ENCODE measurements at regions not wholly inside any gene's neighbourhood (a gene's known extent, or its start where the extent isn't known, plus 50 kb on each side); places are given as distances from the start of the nearest gene placed in this dataset.

DNA sequence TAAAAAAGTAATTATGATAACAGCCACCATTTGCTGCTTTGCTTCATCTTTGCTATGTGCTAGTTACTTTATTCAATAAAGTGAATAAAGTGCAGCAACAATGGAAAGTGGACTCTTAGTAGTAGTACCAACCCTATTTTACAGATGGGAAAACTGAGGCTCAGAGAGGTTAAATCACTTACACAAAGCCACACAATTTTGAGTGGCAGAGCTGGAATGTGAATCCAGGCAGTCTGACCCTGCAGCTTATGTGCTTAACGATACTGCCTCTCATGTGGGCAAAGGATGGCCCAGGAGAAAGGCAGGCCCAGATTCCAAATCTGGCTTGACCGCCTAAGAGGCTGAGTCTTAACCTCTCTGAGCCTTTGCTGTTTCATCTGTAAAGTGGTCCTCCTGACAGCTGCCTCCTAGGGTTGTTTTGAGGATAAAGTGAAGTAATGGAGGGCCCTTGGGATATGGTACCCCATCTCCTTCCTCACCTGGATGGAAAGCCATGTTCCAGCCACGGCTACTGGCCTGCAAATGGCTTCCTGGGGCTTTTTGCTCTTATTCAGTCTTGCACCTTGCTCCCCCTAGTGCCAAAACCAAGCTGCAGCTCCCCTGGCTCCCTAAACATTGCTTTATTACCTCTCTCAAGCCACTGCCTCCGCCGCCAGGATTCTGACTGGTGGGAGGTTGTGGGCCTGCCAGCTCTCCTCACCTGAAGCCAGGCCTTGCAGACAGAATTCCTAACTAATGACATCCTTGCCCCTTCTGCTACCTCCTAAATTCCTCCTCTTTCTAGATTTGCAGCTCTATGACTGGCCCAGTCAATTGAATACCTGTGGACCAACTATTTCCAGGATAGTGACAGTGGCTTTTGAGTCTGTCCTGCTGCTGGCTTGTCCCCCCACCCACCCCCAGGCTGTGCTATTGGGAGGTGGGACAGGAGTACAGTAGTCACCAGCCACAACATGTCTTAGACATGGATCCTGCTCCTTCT is 283.3 kb upstream of the PWP1 start:
- DNase-seq (ENCODE audit: low read depth) = no peak

DNA sequence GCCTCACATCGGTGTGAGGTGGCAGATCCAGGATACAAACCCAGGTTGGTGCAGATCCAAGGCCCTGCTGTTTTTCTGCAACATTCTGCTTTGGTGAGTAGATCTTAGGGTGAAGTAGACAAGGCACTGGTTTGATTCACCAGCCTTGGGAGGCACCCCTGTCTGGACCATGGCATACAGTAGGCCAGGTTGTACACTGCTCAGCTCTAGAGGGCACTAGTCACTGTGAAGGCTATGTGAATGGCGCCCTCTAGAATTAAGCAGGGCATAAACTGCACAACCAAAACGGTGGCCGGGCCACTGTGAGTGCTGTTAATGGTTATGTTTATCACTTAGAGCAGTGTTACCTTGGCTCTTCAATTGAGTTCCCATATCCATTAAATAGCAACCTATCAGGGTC is 280.6 kb upstream of the PWP1 start:
- DNase-seq (ENCODE audit: low read depth) = no peak

DNA sequence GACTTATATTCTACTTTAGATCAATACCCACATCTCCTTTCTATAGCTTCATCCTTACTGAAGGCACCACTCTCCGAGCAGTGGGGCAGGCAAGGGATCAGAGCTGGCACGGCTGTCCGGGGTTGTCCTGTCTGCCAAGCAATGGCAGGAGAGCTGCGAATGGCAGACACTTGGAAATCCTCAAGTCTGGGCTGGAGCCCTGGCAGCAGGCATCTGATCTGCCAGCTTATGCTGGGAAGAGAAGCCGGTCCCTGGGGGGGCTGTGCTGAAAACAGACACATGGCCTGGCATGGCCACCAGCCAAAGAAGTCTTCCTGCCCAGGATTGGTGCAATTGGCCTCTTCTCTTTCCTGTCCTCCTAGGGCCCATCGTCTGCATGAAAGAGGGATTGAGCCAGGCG is 280.2 kb upstream of the PWP1 start:
- DNase-seq (ENCODE audit: low read depth) = no peak

DNA sequence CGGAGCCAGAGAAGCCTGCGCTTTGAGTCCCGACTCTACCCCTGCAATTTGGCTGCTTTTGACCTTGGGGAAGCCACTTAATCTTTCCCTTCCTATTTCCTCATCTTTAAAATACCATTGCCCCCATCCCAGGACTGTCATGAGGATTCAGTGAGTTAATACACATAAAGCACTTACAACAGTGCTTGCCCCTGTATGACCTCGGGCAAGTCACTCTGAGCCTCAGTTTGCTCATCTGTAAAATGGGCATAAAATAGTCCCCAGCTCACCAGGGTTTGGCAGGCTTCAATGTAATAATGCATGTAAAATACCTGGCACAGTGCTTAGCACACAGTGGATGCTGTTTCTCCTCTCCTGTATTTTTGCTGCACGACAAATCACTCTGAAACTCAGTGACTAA is 278.7 kb upstream of the PWP1 start:
- DNase-seq (ENCODE audit: low read depth) = no peak

DNA sequence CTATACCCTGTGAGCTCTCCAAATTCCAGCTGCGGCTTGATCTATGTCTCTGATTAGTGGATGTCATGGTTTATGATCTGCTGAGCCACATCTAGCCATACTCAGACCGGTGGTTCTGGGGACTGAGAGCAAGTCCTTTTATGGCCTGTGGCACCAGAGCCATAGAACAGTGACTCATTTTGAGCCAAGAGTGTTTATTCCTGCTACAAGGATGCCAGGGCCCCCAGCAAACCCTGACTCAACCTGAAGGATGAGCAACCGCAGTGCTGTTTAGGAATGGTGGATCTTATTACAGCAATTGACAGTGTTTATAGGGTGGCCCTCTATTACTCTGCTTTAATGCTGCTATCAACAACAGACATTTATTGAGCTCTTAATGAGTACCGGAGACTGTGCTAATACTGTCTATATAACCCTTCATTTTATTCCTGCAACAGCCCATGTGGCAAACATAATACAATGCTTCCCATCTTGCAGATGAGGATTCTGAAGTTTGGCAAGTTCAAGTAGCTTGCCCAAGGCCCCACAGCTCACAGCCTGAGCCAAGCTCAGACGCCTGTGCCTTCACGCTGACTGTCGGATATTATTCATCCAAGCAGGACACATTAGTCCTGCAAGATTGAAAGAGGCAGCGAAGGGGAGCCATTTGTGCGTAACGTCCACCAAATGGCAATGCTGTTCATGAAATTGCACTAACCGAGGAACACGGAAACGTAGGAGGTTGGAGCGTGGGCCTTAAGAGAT is 273.6 kb upstream of the PWP1 start:
- peak; percentile 64 for DNase-seq (ENCODE audit: low read depth)

DNA sequence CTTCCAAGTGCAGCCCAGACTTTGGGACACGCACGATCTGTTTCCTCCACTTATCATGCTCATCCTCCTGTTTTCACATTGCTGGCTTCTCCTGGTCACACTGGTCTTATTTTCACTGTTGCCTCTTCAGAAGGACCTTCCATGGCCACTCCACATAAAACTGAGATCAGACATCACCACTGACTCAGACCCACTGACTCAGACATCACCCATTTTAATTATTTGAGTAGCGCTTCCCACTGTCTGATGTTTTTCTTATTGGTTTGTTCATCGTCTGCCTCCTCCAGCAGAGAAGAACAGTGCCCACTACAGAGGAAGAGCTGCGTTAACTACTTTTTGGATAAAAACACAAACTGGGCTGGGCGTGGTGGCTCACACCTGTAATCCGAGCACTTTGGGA is 270.5 kb upstream of the PWP1 start:
- peak; percentile 40 for DNase-seq (ENCODE audit: low read depth)

DNA sequence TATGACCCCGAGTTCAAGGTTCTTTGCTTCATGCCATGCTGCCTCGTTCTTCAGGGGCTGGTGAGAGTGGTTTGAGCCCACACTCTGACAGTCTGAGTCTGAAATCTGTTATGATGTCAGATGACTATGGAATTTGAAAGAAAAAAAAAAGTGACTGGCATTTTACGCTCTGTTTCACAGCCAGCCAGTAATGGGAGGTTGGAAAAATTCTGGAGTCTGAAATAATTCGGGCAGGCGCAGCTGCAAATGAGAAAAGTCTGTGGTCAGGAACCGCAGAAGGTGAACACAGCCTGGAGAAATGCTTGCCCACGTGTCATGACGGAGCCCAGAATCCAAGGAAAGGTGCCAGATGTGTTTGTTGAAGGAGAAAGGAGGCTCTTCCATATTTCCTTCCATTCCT is 269.8 kb upstream of the PWP1 start:
- DNase-seq (ENCODE audit: low read depth) = peak; percentile 68

DNA sequence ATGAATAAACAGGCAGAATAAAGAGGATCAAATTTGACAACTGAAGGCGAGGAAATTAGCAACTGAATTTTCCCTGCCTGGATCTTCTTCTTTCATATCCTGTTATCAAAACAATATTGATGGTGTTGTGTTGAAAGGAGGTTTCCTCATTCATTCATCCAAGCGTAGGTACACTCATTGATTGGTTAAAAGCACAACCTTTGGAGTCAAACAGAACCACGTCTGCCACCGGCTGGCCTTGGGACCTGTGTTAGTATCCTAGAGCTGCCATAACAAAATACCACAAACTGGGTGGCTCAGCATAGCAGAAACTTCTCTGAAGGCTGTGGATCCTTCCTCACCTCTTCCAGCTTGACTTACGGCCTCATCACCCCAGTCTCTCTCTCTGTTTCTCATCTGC is 268.6 kb upstream of the PWP1 start:
- DNase-seq (ENCODE audit: low read depth) = no peak

DNA sequence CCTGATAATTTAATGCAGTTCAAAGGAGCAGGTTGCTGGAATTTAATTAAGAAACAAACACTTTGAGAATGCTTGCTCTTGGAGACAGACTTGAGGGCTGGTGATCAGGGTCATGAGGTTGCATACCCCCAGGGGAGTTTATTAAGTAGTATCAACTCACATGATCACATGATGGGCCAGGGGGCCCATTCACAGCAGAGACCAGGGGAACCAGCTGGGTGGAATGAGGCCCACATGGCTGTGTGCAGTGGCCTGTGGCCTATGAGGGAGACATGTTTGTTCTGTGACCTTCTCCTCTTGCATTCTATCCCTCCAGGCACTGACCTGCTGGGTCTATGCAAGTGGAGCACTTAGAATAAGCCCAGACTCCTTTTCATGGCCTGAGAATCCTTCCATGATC is 266.6 kb upstream of the PWP1 start:
- DNase-seq (ENCODE audit: low read depth) = no peak

DNA sequence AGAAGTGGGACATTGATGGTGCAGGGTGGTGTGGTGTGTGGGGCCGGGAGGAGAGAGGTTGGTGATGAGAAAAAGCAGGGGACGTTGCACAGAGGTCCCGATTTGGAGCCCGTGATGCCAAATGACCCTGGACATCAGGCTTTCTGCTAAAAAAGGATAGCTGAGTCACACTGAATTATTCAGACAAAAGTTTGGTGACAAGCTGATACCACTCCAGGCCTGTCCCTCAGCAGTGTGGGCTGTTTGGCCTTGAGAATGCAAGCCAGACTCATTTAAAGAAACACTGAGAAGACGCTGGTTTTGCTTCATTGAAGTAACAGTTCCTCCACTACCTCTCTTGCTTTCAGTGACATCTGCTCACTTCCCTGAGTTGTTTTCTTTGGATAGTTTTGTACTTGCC is 262.1 kb upstream of the PWP1 start:
- DNase-seq (ENCODE audit: low read depth) = no peak

DNA sequence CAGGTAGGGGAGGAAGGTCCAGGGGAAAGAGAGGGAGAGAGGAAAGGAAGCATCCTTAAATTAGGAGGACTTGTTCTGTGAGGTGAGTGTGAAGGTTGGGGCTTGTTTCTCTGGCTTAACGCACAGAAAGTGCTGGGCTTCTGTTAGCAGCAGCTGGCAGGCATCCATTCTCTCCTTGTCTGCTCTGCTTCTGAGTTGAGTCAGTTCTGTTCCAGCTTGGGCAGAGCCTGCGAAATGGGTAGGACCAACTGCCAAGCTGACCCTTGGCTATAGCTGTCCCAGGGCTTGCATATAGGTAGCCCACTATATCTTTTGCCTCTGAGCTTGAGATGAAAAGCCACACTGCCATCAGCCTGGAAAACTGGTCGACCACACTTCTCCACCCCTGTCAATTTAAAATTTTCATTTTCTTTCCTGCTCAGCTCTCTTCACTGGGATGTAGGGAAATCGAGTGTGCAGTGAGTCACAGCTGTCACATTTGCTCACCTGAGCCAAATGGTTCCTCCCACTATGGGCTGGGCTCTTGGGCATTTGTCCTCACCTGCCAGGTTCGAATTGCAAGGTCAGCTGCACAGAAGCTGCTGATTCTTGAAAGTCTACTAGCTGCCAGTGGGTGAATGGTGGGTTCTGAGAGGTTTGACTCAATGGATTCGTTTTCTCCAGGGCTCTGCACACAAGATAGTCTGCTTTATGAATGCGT is 256.4 kb upstream of the PWP1 start:
- DNase-seq (ENCODE audit: low read depth) = no peak

DNA sequence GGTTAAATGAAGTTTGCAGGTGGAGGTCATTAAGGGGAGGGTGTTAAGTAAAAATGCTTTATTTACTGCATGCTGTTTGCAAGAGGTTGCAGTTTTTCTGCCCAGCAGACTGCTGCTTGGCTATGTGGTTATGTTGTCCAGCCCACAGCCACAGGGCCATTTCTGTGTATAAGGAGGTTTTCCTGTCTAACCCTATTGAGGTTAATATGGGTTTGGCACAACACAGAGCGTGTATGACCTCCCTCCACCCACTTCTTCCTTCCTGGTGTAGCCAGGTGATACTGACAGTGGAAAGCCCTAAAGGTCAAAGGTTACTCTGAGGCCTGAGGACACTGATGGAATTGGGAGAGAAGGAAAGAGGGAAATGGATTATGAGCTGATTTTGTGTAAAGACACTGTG is 253.7 kb upstream of the PWP1 start:
- no peak for DNase-seq (ENCODE audit: low read depth)

DNA sequence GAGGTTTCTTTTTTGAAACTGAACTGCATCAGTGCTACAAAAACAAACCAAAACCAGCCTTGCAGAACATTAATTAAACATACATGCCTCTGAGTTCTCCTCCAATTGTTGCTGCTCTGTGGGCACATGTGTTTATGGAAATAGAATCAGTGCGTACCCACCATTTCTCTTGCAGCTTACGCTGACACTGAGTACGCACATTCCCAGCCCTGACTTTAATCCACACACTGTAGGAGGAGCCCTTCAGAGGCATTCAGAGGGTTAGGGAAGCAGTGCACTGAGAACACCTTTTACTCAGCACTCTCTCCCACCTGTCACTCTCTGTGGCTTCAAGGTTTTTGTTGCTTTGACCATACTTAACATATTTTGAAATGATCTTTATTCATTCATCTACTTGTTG is 250.5 kb upstream of the PWP1 start:
- DNase-seq (ENCODE audit: low read depth) = no peak

DNA sequence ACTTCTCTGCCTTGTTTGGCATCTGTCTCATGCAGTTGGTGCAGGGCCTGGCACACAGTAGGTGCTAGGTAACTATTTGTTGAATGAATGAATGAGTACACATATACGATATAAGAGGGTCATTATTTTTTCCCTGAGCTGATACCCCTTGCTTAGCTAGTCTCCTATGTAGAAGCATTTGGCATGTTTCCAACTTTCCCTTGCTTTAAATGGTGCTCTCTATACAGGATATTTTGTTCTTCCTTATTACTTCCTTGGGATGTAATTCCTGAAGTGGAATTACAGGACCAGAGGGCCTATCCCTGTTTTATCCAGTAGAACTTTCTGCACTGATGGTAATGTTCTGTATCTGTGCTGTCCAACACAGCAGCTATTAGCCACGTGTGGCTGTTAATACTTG is 250.1 kb upstream of the PWP1 start:
- DNase-seq (ENCODE audit: low read depth) = no peak

DNA sequence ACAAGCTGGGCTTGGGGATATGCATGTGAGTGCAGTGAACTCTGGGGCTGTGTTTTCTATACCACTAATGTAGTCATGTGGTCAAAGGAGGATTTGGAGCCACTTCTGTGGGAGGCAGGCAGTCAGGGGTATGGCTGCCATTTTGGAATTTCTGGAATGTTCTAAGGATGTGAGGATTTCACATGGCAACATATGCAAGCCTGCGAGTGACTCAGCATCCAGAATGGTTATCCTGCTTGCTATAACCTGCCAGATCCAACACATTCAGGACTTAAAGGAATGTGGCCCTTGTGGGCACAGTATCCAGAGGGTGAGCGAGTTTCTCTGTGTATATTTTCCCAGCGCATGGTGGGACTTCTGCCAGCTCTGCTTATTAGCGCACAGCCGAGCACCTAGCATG is 249.2 kb upstream of the PWP1 start:
- no peak for DNase-seq (ENCODE audit: low read depth)

DNA sequence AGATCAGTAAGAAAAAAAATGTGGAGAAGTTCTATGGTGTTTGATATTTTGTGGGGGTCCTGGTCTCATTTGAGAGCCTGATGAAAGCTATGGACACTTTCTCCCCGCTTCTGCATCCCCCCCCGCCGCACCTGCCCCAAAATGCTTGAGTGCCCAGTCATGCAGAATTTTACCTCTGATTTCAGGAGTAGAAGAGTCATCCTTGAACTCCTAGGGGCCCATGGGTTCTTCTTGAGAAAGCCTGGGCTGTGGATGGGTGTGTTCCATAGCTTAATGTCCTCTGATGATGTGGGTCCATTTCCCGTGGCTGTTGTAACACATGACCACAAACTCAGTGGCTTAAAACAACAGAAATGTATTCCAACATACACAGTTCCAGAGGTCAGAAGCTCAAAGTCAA is 248.8 kb upstream of the PWP1 start:
- DNase-seq (ENCODE audit: low read depth) = no peak

DNA sequence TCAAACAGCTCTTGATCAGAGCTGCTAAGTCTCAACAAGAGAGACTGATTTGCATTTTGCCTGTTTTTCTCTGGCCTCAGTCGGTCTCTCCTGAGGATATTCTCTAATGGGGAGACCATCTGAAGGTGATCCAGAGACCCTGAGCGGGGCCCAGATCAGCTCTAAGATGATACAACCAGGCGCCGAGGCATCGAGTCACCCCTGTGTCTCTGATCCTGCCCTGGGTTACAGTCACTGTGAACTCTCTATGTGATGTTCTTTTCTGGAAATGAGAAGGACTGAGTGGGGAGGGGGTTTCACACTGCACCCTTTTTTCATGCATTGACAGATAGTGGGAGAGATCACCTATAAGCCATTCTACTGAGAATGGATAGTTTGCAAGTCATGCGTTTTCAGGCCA is 247.6 kb upstream of the PWP1 start:
- DNase-seq (ENCODE audit: low read depth) = no peak

DNA sequence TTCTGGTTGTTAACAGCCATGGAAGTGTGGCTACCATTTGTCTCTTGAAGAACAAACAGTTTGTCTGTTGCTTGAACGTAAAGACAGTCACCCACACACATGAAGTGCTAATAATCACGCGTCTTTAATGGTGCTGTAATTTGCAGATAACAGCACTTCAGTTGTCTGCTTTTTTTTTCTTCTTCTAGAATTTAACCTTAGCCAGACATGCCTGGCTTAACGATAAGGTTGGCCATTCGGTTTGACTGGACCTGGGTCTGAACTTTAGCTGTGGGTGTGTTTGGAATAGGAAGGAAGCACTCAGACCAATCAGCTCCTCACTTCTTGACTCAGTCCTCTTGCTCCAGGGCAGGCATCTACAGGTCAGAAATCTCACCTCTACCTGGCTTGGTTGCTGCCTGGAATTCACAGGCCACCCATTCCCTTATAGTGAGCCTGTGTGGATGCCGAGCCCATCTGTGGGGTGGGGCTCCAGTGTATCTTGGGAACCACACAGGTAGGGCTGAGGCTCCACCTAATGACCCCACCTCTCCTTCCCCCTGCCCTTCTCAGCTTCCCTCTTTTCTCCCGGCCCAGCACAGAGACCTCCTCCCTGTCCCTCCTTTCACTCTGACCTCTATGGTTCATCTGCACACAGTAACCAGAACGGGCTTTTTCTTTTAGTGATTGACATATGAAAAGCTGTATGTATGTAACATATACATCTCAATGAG is 246.4 kb upstream of the PWP1 start:
- no peak for DNase-seq (ENCODE audit: low read depth)

DNA sequence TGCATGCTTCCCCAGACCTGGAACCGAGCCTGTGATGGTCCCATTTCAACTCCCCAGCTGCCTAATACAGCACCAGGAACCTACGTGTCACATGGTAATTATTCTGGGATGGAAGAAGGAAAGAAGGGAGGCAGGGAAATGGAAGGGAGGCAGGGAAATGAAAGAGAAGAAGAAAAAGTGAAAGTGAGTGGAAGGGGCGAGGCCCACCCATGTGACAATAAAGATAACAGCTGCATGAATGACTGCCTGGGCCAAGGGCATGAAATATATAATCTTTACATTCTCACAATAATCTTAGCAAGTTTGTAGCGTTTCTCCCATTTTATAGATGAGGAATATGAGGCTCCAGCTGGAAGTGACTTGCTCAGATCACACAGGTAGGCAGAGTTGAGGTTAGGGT is 245.0 kb upstream of the PWP1 start:
- DNase-seq (ENCODE audit: low read depth) = no peak

DNA sequence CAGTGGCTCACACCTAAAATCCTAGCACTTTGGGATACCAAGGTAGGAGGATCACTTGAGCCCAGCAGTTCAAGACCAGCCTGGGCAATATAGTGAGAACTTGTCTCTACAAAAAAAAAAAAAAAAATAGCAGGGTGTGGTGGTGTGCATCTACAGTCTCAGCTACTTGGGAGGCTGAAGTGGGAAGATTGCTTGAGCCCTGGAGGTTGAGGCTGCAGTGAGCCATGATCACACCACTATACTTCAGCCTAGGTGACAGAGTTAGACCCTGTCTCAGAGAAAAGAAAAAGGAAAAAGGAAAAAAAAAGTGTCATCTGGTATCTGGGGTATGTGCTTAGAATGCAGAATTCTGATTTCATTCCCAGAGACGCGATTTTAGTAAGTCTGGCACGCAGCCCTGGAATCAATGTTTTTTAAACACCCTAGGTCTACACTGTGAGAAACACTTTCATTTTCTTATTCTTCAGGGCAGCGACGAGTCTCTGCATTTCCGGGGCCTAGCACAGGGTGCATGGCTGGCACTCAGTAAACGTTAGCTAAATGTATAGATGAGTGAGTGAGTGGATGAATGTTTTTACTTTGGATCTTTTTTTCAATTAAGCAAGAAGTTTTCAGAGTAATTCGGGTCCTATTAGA is 243.8 kb upstream of the PWP1 start:
- peak; percentile 7 for DNase-seq (ENCODE audit: low read depth)

DNA sequence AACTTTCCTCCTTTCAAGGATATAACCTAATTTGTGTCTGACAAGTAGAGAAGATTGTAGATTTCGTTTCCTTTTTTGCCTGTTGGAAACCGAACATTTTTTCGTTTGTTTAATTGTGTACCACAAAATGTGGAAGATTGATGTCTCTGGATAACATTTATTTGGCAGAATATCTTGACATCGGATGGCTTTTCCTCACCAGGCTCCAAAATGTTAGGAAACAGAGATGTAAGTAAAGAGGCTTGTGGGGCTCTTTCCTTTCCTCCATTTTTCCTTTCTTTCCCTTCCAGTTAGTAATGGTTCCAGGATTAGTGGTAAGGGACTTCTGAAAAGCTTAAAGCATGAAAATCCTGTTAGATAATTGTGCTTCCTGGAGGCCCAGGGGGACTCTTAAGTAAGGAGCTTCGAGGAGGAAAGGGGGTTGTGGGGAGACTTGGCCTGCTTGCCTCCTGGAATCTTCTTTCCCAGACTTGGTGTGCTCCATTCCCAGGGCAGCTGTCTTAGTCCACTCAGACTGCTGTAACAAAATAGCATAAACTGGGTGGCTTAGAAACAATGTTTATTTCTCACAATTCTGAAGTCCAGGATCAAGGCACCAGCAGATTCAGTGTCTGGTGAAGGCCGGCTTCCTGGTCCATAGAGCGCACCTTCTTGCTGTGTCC is 243.1 kb upstream of the PWP1 start:
- peak; percentile 3 for DNase-seq (ENCODE audit: low read depth)

Data from GM04503 (cell line).